Heart right ventricle (tissue), 16 donors: ENCODE measurements at regions not wholly inside any gene's neighbourhood (a gene's known extent, or its start where the extent isn't known, plus 50 kb on each side); places are given as distances from the start of the nearest gene placed in this dataset.

Experiments used
- ATAC-seq, 8 donors: fragments of 200-7000 bp; cut with Tn5 transposase; one replicate each; pipeline ENCODE4 v1.9.1; 2020; ENCODE audit warnings: mild to moderate bottlenecking in 8 of 8, moderate library complexity in 8 of 8, moderate number of reproducible peaks in 1 of 8
- DNase-seq, 2 donors: peaks; one replicate each; pipeline ENCODE4 v3.0.0-alpha.2; 2020
- H3K27ac ChIP-seq, 10 donors: fragments of 200-600 bp; sonication (generic) in 2 of 10; one replicate each; pipeline versions ENCODE4 v1.5.0 to v1.8.0; 2020 to 2022; ENCODE audit warnings: mild to moderate bottlenecking in 3 of 10
- H3K27me3 ChIP-seq, 7 donors: fragments of 200-600 bp; one replicate each; pipeline ENCODE4 v1.8.0; 2021 to 2022; ENCODE audit warnings: mild to moderate bottlenecking in 2 of 7
- H3K36me3 ChIP-seq, 9 donors: fragments of 200-600 bp; sonication (generic) in 1 of 9; one replicate each; pipeline versions ENCODE4 v1.5.0 to v1.8.0; 2020 to 2022; ENCODE audit warnings: mild to moderate bottlenecking in 2 of 9
- H3K4me1 ChIP-seq, 9 donors: fragments of 200-600 bp; sonication (generic) in 1 of 9; one replicate each; pipeline versions ENCODE4 v1.5.0 to v1.8.0; 2020 to 2022; ENCODE audit warnings: mild to moderate bottlenecking in 4 of 9
- H3K4me3 ChIP-seq, 10 donors: fragments of 200-600 bp; sonication (generic) in 2 of 10; one replicate each; pipeline versions ENCODE4 v1.5.0 to v1.8.0; 2020 to 2022; ENCODE audit warnings: mild to moderate bottlenecking in 7 of 10, moderate library complexity in 2 of 10
- H3K9me3 ChIP-seq, 11 donors: fragments of 200-600 bp in 10 of 11; sonication (generic) in 2 of 11; one replicate each; pipeline versions ENCODE4 v1.5.0 to v1.8.0; 2013 to 2022; ENCODE audit warnings: mild to moderate bottlenecking in 2 of 11, control low read depth in 1 of 11, moderate library complexity in 1 of 11
- CTCF ChIP-seq, 9 donors: fragments of 200-600 bp; sonication (generic) in 2 of 9; IDR thresholded peaks; one replicate each; pipeline versions ENCODE4 v1.5.0 to v1.8.0; 2021 to 2022; ENCODE audit warnings: antibody characterized with exemption in 9 of 9, mild to moderate bottlenecking in 5 of 9, moderate library complexity in 1 of 9
- WGBS, 2 donors: extraction: QIAGEN DNeasy Blood & Tissue Kit; methylation state at CpG; one replicate each; pipeline ENCODE4 v1.1.7; 2013; ENCODE audit warnings: inconsistent platforms in 1 of 2; 5-methylcytosine and 5-hydroxymethylcytosine counted together
- intact Hi-C, 10 donors: fragments of 100-400 bp; cut with DNase I; formaldehyde crosslinking; loops; one replicate each; pipeline versions ENCODE4 v1.11.1 to v1.14.2; 2022
- donor health status: Arrhythmogenic right ventricular cardiomyopathy.
- donor health status: ischemic (EF 13 %, LVEDD 7.1; RV severe dilation, severe dysfunction).
- donor health status: healthy with polysubstance abuse.
- donor health status: DM: no; HTN: yes; CAD: no.
- donor health status: DM: no; HTN: no; CAD: no.
- donor health status: ischemic (EF 25% LVEDD 6.9; RV normal size, moderate dysfunction).
- donor health status: ischemic (EF 25% LVEDD 5.7; RV mildly dilated, moderate dysfunction).
- donor health status: healthy.
- donor health status: DM: yes; HTN: yes; CAD: no.
- donor health status: Ischemic cardiomyopathy.
- donor health status: ischemic (EF 35%, LVEDD 5.7; RV mildly dilated, moderate dysfunction).
- donor health status: nonischemic (EF 11% LVEDD 7.7; RV severe dilation, severe dysfunction).
- donor health status: DM: yes; HTN: yes; CAD: no.
- donor health status: PGD.
- donor health status: ischemic (EF 29% LVEDD 5.4; RV normal size, mild dysfunction).
- donor health status: nonischemic (EF 23%, LVEDD 6.1; RV moderate dilation, normal function).

GRCh38 chr1:57824535-57824934, 400.7 kb upstream of the DAB1 start:
- TF ChIP-seq CTCF (IDR thresholded peaks at IDR 0.05): no peak
- intact Hi-C loops: loop anchor here in 1 of 10 donors (10.0 kb wide), 1 partner anchor 60 kb away; no protein-coding TSS in a partner anchor
- H3K27me3 ChIP-seq: no peaks in the 10 kb centered on the region
- H3K4me3 ChIP-seq: no peak overlapping the region
- 64 to 69% methylated on average over 3 of the region's 3 CpGs for WGBS, 2 donors
- H3K36me3 ChIP-seq: no peaks in the 10 kb centered on the region
- no peak for ATAC-seq
- H3K9me3 ChIP-seq: no peaks in the 10 kb centered on the region
- no peak for DNase-seq
- H3K4me1 ChIP-seq: no peaks in the 10 kb centered on the region
- H3K27ac ChIP-seq: no peak overlapping the region

GRCh38 chr1:57820356-57821095, 396.7 kb upstream of the DAB1 start:
- Histone ChIP-seq H3K27ac (no peak overlapping the region), H3K4me1 (no peaks in the 10 kb centered on the region), H3K36me3 (no peaks in the 10 kb centered on the region), H3K27me3 (no peaks in the 10 kb centered on the region), H3K4me3 (no peak overlapping the region), H3K9me3 (no peaks in the 10 kb centered on the region)
- ATAC-seq: no peak
- intact Hi-C loops: loop anchor here in 1 of 10 donors (10.0 kb wide), 1 partner anchor 56 kb away; no protein-coding TSS in a partner anchor
- WGBS, 2 donors: 70 to 78% methylated on average over 6 of the region's 6 CpGs
- no peak for DNase-seq
- no peak for TF ChIP-seq CTCF (IDR thresholded peaks at IDR 0.05)

GRCh38 chr1:57819893-57820292, 396.0 kb upstream of the DAB1 start:
- 55 to 60% methylated on average over 4 of the region's 4 CpGs for WGBS, 2 donors
- intact Hi-C loops: loop anchor here in 1 of 10 donors (10.0 kb wide), 1 partner anchor 55 kb away; no protein-coding TSS in a partner anchor
- TF ChIP-seq CTCF (IDR thresholded peaks at IDR 0.05): no peak
- Histone ChIP-seq H3K4me1 (no peaks in the 10 kb centered on the region), H3K9me3 (no peaks in the 10 kb centered on the region), H3K36me3 (no peaks in the 10 kb centered on the region), H3K27ac (no peak overlapping the region), H3K27me3 (no peaks in the 10 kb centered on the region), H3K4me3 (no peak overlapping the region)
- DNase-seq (no peak), ATAC-seq (no peak)

- no peaks in the 10 kb centered on the region for H3K4me1 ChIP-seq
- DNase-seq (no peak), ATAC-seq (no peak)
- H3K27me3 ChIP-seq: no peaks in the 10 kb centered on the region
- H3K27ac ChIP-seq: no peak overlapping the region
- no peak for TF ChIP-seq CTCF (IDR thresholded peaks at IDR 0.05)
- H3K36me3 ChIP-seq: no peaks in the 10 kb centered on the region
- peaks cover 0 to 5% (median 0%) of the 10 kb centered on the region in 11 donors for H3K9me3 ChIP-seq
- 86 to 91% methylated on average over 3 of the region's 3 CpGs for WGBS, 2 donors
- intact Hi-C loops: no loop called here
- no peak overlapping the region for H3K4me3 ChIP-seq
Measured at GRCh38 chr1:57803586-57803985, 379.7 kb upstream of the DAB1 start.
